Tibial nerve (tissue), 4 donors: ENCODE measurements at regions not wholly inside any gene's neighbourhood (a gene's known extent, or its start where the extent isn't known, plus 50 kb on each side); places are given as distances from the start of the nearest gene placed in this dataset.

Experiments
- DNase-seq, 2 donors: peaks; one replicate each; pipeline ENCODE4 v3.0.0-alpha.2; 2019; ENCODE audit warnings: low spot score in 2 of 2
- H3K27ac ChIP-seq, 4 donors: fragments of 200-600 bp; sonication (generic) in 3 of 4; one replicate each; pipeline ENCODE4 v1.5.1; 2017 to 2019; ENCODE audit warnings: mild to moderate bottlenecking in 1 of 4
- H3K27me3 ChIP-seq, 2 donors: fragments of 200-600 bp; sonication (generic) in 1 of 2; one replicate each; pipeline versions ENCODE4 v1.5.1 to v1.6.0; 2017 to 2019
- H3K36me3 ChIP-seq, 3 donors: fragments of 200-600 bp; sonication (generic); one replicate each; pipeline ENCODE4 v1.5.1; 2018 to 2019
- H3K4me1 ChIP-seq, 4 donors: fragments of 200-600 bp; sonication (generic) in 3 of 4; one replicate each; pipeline ENCODE4 v1.5.1; 2017 to 2019
- H3K4me3 ChIP-seq, 4 donors: fragments of 200-600 bp; sonication (generic) in 3 of 4; one replicate each; pipeline ENCODE4 v1.5.1; 2017 to 2019; ENCODE audit warnings: mild to moderate bottlenecking in 1 of 4, moderate library complexity in 1 of 4
- H3K9me3 ChIP-seq, 4 donors: fragments of 200-600 bp; sonication (generic) in 3 of 4; one replicate each; pipeline ENCODE4 v1.5.1; 2017 to 2019
- EP300 ChIP-seq, 2 donors: sonication (generic); formaldehyde crosslinking; IDR thresholded peaks; one replicate each; pipeline ENCODE4 v1.6.1; 2017; ENCODE audit warnings: antibody characterized with exemption in 2 of 2, mild to moderate bottlenecking in 1 of 2
- POLR2A ChIP-seq, 2 donors: fragments of 450-650 bp; IDR thresholded peaks; one replicate each; pipeline ENCODE4 v1.6.1; 2017; ENCODE audit warnings: antibody characterized with exemption in 2 of 2, mild to moderate bottlenecking in 2 of 2, moderate library complexity in 2 of 2
- WGBS, 2 donors: methylation state at CpG; one replicate each; pipeline ENCODE4 v1.1.5; 2018; 5-methylcytosine and 5-hydroxymethylcytosine counted together
- TF ChIP-seq, protein P1 (sequence below), 5 experiments: fragments of 200-600 bp in 3 of 5; fragments of 450-650 bp in 2 of 5; sonication (generic) in 3 of 5; IDR thresholded peaks; one replicate each; pipeline ENCODE4 v1.5.1; 2016 to 2019; ENCODE audit warnings: antibody characterized with exemption in 5 of 5, mild to moderate bottlenecking in 3 of 5, moderate library complexity in 2 of 5

GRCh38 chr15:62969442-62970089, 73.0 kb upstream of the TPM1 start:
- WGBS, 2 donors = 96 to 100% methylated on average over 1 of the region's 1 CpG
- no peak overlapping the region for H3K27ac ChIP-seq
- DNase-seq = no peak
- no peaks in the 10 kb centered on the region for H3K36me3 ChIP-seq
- H3K4me1 ChIP-seq = peaks cover 0 to 4% (median 0%) of the 10 kb centered on the region in 4 donors
- H3K27me3 ChIP-seq = no peaks in the 10 kb centered on the region
- no peak overlapping the region for H3K4me3 ChIP-seq
- no peaks in the 10 kb centered on the region for H3K9me3 ChIP-seq
- no peak for TF ChIP-seq EP300 (IDR thresholded peaks at IDR 0.05)

DNA sequence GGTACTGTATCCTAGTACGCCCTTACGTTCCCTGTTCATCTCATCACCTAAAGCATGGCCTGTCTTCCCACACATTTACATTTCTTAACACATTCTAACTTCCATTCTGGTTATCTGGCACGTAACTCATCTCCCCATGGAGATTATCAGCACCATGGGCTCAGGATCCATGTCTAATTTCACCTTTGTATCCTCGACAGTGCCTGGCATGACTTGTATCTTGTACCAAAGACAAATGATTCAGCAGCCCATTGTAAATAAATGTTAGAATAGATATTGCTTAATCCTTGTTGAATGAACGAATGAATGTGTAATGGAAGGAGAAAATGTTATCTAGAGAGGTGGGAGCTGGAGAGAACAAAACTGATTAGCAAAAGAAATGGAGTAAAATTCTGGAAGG, 69.7 kb upstream of the TPM1 start:
- no peaks in the 10 kb centered on the region for H3K9me3 ChIP-seq
- no peak for DNase-seq
- no peaks in the 10 kb centered on the region for H3K27me3 ChIP-seq
- H3K36me3 ChIP-seq = no peaks in the 10 kb centered on the region
- no peak overlapping the region for H3K27ac ChIP-seq
- no peak overlapping the region for H3K4me3 ChIP-seq
- H3K4me1 ChIP-seq = no peaks in the 10 kb centered on the region
- TF ChIP-seq POLR2A (IDR thresholded peaks at IDR 0.05) (no peak), EP300 (IDR thresholded peaks at IDR 0.05) (no peak)
- TF ChIP-seq, protein P1, sequence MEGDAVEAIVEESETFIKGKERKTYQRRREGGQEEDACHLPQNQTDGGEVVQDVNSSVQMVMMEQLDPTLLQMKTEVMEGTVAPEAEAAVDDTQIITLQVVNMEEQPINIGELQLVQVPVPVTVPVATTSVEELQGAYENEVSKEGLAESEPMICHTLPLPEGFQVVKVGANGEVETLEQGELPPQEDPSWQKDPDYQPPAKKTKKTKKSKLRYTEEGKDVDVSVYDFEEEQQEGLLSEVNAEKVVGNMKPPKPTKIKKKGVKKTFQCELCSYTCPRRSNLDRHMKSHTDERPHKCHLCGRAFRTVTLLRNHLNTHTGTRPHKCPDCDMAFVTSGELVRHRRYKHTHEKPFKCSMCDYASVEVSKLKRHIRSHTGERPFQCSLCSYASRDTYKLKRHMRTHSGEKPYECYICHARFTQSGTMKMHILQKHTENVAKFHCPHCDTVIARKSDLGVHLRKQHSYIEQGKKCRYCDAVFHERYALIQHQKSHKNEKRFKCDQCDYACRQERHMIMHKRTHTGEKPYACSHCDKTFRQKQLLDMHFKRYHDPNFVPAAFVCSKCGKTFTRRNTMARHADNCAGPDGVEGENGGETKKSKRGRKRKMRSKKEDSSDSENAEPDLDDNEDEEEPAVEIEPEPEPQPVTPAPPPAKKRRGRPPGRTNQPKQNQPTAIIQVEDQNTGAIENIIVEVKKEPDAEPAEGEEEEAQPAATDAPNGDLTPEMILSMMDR (IDR thresholded peaks at IDR 0.05) = no peak
- 75 to 81% methylated on average over 5 of the region's 5 CpGs for WGBS, 2 donors

GRCh38 chr15:62975515-62975914, 67.0 kb upstream of the TPM1 start:
- no peaks in the 10 kb centered on the region for H3K9me3 ChIP-seq
- H3K36me3 ChIP-seq = no peaks in the 10 kb centered on the region
- H3K4me3 ChIP-seq = no peak overlapping the region
- no peaks in the 10 kb centered on the region for H3K4me1 ChIP-seq
- no peaks in the 10 kb centered on the region for H3K27me3 ChIP-seq
- DNase-seq = no peak
- H3K27ac ChIP-seq = no peak overlapping the region
- WGBS, 2 donors = 73 to 78% methylated on average over 8 of the region's 8 CpGs
- TF ChIP-seq POLR2A (IDR thresholded peaks at IDR 0.05) (no peak), EP300 (IDR thresholded peaks at IDR 0.05) (no peak)
- TF ChIP-seq, protein P1 (IDR thresholded peaks at IDR 0.05) = no peak

DNA sequence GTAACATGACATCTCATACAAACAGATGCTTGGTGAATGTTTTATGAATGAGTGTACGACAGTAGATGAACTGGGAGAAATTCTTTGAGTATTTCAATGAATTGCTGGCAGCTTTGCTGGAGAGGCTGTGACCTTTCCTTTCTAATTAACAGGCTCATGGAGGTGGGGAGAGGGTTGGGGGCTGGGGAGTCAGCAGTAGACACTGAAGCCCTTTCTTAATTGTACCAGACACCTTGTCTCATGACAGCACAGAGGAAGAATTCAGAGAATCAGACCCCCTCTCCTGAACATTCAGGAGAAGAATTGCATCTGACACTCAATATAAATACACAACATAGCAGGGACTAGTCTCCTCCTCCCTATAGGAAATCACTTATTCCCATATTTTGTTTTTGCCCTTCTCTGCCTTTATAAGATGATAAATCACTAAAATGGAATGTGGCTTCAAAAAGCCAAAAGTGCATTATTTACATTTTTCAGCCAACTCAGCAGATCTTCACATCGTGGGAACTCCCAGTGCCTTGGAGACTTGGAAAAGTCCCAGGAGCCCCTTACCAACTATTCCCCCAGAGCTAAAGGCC, 66.2 kb upstream of the TPM1 start:
- no peaks in the 10 kb centered on the region for H3K9me3 ChIP-seq
- H3K27ac ChIP-seq = no peak overlapping the region
- no peaks in the 10 kb centered on the region for H3K4me1 ChIP-seq
- no peak for DNase-seq
- WGBS, 2 donors = 28 to 35% methylated on average over 2 of the region's 2 CpGs
- no peak overlapping the region for H3K4me3 ChIP-seq
- H3K27me3 ChIP-seq = no peaks in the 10 kb centered on the region
- TF ChIP-seq POLR2A (IDR thresholded peaks at IDR 0.05) (no peak), EP300 (IDR thresholded peaks at IDR 0.05) (no peak)
- TF ChIP-seq, protein P1 (IDR thresholded peaks at IDR 0.05) = no peak
- no peaks in the 10 kb centered on the region for H3K36me3 ChIP-seq

GRCh38 chr15:62977952-62978811, 64.4 kb upstream of the TPM1 start:
- no peak overlapping the region for H3K4me3 ChIP-seq
- H3K9me3 ChIP-seq = no peaks in the 10 kb centered on the region
- no peak for TF ChIP-seq EP300 (IDR thresholded peaks at IDR 0.05)
- TF ChIP-seq, protein P1 (IDR thresholded peaks at IDR 0.05) = no peak
- TF ChIP-seq POLR2A (IDR thresholded peaks at IDR 0.05) = no peak
- 87% methylated on average over 7 to 8 of the region's 8 CpGs for WGBS, 2 donors
- H3K27me3 ChIP-seq = no peaks in the 10 kb centered on the region
- H3K36me3 ChIP-seq = no peaks in the 10 kb centered on the region
- no peaks in the 10 kb centered on the region for H3K4me1 ChIP-seq
- no peak overlapping the region for H3K27ac ChIP-seq
- DNase-seq = no peak
